Stimulated activated naive CD8-positive, alpha-beta T cell treated with anti-CD3 and anti-CD28 coated beads, Interleukin-15, Interleukin-2, amounts not matched to agents 100 U/mL and 50 U/mL, for 24 hours (primary cell): ENCODE measurements at regions not wholly inside any gene's neighbourhood (a gene's known extent, or its start where the extent isn't known, plus 50 kb on each side); places are given as distances from the start of the nearest gene placed in this dataset.

Experiments
- ATAC-seq: fragments of 150-1000 bp; cut with Tn5 transposase; one replicate; pipeline ENCODE4 v1.10.0; 2021
- DNase-seq: peaks from one replicate; pipeline ENCODE4 v3.0.0; 2021

DNA sequence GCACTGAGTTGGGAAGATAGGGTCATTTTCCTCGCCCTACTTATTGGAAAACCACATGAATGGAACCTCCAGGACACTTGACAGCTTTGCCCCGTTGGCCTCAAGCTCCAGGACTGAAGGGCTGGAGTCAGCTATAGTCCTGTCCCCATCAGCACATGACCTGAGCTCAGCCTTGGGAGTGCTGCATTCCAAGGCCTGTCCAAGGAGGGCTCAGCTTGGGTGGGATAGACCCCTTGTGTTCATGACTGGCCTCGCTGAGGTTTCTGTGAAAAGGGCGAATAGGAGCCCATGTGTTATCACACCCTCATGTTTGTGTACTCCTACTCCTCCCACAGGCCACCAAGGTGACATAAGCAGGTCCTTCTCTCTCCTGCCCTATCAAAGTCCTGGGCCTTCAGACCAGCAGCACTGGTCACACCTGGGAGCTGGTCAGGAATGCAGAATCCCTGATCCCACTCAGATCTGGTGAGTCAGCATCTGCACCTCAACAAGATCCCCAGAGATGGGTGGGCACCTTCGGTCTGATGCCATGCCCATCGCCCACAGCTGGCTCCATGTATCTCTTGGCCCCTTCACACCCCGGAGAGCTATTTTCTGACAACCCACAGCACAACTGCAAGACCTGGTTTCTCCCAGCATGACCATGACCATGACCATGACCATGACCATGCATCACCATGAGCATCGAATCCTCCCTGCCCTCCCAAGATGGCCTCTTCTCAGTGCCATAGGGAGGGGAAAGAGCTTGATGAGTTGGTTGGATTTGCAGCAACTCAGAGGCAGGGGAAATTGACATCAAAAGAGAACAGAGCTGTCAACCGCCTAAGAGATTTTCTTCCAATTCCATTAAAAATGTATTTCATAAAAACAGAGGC is 83.0 kb upstream of the RAB6C start:
- ATAC-seq (no peak), DNase-seq (no peak)

DNA sequence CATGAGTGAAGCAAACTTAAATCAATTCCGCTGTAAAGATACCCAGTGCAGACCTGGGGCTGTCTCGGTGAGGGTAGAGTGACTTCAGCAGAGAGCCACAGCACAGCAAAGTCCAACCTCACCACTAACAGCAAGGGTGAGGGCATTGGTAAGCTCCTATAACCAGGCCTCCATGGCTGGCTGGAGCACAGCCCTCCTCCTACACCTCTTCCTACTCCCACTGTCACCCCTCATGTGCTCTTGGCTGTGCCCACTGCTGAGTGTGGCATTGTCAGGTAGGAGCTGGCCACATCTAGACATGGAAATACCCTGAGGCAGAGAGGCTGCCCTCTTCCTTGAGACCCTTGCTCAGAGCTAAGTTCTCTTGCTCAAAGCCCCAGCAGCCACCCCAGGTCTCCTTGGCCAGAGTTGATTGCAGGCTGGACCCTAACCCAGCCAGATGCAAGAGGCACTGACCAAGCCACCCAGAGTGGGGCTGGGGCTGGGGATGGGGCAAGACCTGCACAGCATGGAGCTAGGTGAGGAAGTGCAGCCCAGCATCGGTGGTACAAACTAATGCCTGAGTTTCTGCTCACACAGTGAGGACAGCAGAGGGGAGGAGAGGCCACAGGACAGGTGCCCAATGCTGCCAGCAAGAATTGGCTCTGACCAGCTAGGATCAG is 77.6 kb upstream of the RAB6C start:
- no peak for ATAC-seq
- DNase-seq: no peak

DNA sequence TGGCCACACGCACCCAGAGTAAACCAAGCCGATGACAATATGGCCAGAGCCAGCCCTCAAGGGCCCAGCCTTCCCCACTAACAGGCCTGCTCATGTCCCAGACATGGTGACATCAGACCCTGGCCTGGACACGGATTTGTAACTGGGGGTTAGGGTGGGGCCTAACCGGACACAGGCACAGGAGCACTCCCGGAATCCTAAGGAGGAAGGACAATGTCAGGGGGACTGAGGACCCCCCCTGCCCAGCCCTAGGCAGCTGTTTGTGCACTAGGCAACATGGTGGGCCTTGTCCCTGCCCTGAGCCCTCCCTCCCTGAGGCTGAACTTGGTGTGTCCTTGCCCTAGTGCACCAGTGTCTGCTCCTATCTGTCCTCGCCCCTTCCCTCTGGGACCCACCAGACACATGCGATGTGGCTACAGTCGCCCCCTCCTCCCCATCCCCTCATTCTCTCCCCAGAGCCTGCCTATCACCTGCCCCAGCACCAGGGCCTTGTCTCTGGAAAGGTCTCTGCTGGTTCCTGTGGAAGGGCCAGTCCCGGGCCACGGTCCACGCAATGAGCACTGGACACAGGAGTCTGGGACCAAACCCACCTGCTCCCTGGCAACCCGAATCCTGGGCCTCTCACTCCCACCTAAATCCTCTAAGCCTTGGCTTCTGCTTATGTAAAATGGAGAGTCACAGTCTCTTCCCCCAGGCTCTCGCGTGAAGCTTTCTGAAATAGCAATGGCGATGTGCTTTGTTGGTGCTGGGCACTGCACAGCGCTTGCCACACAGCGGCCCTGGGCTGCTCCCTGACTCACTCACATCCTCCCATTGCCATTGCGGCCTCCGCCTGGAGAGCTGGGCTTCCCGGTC is 76.5 kb upstream of the RAB6C start:
- ATAC-seq (no peak), DNase-seq (no peak)

DNA sequence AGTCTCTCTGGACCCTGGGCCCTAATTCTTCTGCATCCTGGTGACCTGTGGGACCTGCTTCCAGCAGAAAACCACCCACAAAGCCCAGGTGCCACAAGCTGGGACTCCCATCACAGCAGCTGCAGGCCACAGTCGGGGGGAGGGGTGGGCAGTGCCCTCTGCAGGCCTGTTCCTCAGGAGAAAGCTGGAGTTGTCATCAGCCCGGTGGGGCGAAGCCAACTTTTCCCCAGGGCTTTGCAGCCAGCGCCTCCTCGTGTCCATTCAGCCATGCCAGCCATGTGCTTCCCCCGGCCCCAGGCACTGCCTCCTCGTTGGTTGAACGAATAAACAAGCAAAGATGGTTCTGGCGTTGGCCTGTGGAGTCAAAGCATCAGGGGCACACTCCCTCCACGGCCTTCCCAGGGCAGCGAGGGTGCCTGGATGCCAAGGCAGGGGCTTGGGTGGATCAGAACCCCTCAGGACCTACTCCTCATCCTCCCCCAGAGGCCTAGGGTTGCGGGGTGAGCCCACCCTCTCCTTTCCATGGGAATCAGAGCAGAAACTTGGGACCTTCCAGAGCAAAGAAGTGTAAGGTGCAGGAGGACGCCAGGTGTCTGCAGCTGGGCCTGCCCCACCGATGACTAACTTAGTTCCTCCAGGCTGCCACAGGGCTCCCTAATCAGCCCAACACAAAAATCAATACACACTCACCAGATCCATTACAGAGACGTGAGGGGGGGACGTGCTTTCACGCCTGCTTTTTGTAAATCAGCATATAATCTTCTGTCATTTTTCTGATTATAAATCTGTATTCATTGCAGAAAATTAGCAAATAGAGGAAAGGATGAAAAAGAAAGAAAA is 75.7 kb upstream of the RAB6C start:
- ATAC-seq (no peak), DNase-seq (no peak)

DNA sequence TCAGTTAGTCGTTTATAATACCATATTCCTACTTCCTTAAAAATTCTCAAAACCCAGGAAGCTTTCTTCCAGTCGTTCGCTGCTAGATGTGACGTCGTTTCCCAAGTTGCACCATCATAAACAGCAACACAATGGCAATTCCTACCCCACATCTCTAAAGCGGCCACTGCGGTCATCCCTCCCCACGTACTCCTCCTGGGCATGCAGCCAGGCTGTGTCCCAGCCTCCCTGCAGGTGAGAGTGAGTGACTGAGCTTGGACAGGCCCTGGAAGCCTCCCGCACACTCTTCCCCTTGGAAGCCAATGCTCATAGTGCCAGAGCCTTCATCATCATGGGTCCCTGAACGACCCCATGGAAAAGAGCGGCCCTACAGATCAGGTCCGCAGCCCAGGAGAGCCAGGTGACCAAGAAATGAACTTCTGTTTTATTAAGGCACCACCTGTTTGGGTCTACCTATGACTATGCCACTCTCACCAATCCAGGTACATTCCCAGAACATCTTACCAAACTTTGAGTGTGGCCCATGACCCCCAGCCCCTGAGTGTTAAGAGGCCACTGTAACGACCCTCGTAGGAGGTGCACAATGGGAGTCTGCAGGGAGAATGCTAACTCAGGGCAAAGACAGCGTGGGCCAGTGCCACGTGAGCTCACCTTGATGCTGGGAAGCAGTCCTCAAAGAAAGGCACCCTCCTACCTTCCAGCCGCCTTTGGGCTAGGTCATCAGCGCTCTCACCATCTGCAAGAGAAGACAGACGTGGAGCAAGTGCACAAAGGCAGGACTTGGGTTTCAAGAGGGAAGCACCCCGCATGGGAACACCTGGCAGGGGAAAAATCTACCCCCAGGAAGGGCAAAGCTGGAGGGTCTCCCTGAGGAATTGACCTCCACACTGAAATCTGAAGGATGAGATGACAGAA is 74.7 kb upstream of the RAB6C start:
- DNase-seq (no peak), ATAC-seq (no peak)

DNA sequence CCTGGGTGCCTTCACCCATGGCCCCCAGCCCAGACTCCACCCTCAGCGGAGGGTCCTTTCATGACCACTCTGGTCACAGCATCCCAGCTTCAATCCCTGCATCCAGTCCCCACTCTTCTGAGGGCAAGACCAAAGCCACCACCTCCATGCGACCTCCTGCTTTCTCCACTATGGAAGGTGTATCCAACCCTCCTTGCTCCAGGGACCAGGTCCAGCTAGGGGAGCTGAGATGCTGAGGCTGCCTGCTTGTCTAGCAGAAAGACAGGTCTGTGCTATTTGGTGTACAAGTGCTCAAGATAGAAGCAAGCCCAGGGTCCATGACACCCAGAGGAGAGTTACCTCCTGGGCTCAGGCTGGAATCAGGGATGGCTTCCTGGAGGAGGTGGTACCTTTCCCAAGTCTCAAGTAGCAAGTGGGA is 73.8 kb upstream of the RAB6C start:
- ATAC-seq (no peak), DNase-seq (no peak)

DNA sequence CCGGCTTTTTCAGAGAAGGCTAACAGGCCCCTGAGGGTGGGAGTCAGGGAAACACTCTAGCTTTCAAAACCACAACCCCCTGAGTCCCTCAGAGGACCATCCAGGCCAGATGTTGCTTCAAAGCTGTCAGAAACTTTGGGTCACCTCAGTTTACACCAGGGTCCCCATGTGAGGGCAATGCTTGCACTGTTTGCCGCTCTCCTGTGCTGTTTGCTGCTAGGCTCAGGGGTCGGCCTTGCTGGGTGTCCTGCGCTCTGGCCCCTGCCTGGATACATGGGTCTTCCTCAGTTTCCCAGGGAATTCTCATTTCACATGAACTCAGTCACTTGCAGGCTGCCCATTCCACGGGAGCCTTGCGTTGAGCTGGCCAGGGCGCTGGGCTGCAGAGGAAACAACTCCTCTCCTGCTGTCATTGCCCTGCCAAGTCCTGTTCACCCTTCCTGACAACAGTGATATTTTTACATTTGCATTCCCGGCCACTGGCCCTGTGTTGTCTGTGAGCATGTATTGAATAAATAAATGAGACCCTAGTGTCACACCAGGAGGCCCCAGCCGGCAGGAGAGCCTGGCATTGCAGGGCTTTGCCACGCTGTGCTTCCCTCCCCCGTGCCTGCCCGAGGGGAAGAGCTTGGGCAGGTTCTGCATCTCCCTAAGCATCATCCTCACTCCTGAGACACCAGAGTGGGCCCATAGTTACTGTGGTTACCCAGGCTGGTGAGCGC is 73.2 kb upstream of the RAB6C start:
- ATAC-seq (no peak), DNase-seq (no peak)

DNA sequence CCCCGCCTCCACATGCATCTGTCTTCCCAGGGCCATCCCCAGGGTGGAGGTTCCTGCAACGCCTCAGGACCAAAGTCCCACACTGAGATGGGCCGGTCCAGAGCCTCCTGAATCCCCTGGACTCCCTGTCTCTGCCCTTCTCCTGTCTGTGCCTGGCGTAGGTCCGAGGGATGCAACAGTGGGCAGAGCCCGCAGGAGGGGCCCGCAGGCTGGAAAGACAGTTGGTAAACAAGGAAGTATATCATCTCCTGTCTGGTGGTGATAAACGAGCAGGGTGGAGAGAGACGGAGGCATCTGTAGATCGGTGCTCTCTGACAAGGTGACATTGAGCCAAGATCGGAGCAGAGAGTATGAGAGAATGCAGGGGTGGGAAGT is 72.6 kb upstream of the RAB6C start:
- DNase-seq (no peak), ATAC-seq (no peak)

DNA sequence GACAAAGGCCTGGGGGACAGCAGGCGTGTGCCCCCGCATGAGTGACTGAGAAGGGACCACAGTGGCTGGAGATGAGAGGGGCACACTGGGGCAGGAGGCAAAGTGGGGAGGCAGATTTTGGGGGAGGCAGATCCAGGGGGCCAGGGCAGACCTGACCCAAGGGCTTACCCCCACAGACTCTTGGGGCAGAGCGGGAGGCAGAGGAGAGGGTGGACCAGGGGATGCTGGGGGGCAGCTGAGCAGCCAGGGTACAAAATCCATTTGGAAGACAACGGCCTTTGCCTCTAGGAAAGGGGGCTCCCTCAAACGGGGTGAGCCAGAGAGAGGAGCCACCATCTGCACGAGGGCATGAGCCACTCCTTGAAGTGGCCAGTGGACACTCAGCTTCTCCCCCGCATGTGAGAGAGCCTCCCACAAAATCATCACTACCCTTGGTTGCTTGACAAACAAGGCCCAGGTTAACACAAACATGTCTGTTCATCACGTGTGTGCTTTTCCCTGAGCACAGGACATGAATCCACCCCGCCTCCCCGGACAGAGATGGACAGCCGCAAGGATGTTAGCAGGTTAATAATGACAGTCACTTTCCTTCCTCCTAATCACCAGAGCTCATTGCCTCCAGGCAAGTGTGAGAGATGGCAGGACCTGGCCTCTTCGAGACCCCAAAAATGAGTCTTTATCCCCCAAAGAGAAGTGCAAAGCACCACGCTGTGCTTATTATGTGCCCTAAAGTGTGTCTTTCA is 72.0 kb upstream of the RAB6C start:
- DNase-seq: no peak
- no peak for ATAC-seq

DNA sequence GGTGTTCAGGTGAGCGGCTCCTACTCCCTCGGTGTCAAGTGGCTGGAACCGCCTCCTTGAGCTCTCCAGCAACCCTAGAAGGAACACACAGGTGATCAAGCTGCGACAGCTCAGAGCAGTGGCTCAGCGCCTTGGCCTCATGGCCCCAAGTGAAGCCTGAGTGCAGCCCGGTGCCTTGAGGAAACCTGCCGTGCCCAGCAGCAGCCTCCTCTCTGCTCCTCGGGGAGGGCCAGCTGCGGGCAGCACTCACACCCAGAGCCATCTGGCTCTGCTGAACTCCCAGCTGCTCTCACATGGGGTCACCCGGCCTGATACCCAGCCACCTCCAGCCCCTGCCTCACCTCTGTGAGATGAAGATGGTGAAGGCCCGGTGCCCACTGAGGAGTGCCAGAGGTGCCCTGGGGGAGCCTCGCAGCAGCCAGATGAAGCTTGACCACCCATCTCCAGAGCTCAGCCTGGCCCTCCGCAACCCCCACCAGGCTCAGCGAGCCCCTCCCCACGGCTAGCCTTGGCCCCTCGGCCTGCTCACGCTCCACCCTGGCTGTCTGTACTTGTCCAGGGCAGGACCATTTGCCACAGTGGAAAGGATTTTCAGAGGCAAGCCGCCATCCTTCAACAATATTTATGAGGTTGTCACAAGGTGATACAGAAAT is 70.6 kb upstream of the RAB6C start:
- DNase-seq: no peak

DNA sequence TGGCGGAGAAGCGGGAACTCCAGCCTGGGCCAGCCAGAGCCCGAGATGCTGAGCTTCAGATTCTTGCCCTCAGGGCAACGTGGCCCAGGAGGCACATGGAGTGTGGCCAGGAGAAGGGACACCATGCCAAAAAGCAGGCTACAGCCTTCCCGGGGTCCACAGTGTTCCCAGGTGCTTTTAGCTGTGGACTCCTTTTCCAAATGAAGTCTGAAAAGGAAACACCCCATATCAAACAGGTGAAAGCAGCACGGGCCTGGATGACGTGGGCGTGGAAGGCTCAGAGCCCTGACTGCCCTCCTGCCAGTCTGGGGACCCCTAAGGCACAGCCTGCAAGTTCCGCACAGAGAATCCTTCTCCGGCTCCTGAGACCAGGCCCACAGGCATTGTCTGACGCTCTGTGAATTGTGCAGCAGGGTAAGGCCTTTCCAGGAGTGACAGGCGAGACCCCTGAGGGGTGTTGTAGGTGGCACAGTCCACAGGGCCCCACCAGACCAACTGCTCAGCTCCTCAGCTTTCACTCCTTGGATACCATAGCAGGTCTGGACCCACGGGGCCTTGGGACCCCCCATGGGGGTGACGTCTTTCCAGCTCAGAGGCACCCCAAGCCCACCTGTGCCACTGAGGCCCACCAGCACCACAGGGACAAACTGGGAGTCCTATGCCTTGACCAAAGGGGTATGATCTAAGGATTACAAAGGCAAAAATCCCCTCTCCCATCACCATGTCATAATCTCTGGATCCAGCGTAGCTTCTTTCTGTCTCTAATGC is 69.6 kb upstream of the RAB6C start:
- no peak for DNase-seq

More for the DNA sequence above, 70.6 kb upstream of the RAB6C start:
- no peak for ATAC-seq

DNA sequence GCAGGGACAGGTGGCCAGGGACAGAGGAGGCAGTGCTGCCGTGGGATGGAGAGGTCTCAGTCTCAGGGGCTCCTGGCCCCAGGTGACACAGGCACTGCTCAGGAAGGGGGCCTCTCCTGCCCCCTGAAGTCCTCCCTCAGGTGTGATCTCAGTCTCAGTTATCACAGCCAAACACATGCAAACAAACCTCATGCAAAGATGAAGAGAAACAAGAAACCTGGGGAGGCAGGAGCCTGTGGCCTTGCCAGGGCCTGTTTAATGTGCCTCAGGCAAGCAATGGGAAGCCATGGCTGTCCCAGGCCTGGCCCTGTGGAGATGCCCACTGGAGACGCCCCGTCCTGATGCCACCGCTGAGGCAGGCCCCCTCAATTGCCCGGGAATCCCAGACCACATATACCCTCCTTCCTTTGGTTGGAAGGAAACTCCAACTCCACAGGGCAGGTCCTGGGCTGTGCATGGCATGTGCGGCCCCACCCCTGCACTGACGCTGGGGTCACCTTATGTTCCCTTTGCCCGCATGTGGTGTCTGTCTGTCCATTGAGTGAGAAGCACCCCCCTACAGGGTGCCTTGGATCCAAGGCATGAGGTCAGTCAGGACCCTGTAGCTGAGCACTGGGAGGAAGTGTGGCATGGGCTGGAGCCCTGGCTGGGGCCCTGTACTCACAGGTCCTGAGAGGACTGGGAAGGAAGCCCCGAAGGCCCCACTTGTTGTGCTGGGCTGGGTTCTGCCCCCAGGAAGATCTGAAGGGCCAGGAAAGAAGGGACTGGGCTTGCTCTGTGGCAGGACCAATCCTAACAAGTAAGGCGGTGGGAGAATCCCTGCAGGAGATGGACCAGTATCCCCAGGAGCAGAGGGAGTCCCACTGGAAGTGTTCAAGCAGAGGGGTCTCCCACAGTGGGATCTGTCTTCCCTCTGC is 68.8 kb upstream of the RAB6C start:
- no peak for ATAC-seq

More for the DNA sequence above, 69.6 kb upstream of the RAB6C start:
- ATAC-seq: no peak

DNA sequence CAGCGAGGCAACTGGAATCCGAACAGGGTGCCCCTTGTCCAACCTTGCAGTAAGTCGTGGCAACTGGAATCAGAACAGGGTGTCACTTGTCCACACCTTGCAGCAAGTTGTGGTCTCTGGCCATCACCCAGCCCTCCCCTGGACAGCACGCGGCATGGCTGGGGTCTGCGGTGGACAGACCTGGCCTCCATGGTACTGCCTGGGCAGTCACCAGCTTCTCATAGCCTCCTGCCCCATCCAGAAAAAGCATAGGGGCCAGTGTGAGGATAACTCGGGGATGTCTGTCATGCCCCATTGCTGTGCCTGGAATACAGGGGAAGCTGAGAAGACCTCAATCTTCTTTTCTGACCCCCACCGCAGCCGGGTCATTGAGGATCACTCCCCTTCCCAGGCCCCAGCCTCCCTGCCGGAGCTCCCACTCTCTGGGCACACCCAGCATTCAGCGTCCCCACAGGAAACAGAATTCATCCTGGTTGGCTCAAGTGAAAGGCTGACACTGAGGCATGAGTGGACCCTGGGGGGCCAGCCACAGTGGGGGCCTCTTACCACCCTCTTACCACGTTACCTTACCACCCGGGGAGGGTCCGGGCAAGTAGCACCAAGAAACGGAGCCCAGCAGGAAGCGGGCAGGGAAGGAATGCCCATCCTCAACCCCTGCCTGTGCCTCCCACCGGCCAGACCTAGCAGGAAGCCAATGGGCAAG is 68.0 kb upstream of the RAB6C start:
- no peak for ATAC-seq
- no peak for DNase-seq

More for the DNA sequence above, 68.8 kb upstream of the RAB6C start:
- DNase-seq: no peak

DNA sequence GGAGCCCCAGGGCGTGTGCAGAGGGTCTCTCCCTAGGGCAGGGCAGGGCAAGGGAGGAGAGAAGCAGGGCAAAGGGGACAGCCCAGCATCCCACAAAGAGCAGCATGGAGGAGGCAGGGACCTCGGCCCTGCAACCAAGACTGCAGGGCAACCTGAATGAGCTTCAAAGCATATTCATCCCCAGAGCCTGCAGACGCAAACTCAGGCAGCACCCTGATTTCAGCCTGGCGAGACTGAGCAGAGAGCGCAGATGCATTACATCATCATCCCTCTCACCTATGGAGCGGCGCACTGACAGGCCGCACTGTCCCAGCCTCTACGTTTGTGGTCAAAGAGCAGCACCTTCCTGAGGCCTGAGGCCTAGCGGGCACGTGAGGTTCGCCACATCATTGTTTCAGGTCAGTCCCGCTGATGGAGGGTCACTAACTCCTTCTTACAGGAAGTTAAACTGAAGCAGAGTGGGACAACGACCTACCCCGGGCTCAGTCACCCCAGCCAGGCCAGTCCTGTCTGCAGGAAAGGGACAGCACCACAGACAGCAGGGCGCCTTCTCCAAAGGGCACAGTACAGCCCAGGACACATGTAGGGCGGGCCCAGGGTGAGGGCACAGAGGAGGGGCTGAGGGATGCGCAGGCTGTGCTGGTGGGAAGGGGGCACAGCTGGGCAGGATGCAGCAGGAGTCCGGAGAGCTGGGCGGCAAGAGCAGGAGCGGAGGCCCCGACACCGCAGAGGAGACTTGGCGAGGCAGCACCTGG is 67.2 kb upstream of the RAB6C start:
- ATAC-seq (no peak), DNase-seq (no peak)

DNA sequence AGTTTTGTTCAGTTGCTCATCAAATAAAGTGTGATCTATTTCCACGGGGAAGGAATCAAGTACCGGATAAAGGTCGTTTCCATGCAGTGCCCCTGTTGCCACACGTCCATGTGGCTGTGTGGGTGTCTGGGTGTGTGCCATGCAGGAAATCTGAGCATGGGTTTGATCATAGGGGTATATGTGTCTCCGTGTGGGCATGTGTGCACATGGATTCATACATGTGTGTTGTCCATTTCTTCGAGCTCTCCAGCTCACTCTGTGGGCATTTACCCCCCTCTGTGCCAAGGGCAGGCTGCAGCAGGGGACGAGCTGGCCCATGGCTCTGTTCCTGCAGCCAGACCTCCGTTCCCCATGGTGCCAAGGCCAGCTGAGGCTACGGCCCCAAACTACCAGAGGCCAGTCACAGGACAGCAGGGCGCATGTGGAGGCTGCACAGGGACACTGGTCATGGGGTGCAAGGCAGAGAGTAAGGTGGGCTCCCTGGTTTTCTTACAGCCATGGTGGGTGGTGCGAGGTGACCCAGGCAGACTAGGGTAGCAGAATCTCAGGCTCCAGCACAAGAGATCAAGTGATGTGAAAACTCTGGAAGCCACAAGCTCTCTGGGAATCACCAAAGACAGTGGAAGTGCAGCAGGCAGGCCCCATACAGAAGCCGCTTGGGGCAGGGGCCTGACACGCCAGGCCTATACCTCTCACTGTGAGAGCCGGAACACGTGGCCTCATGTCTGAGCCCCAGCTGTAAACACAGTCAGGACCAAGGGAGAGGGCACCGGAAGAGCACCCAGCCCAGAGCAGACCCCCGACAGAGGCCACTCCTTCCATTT is 66.4 kb upstream of the RAB6C start:
- DNase-seq: no peak
- no peak for ATAC-seq
